Superior temporal gyrus (tissue), 1 donor: ENCODE measurements at regions not wholly inside any gene's neighbourhood (a gene's known extent, or its start where the extent isn't known, plus 50 kb on each side); places are given as distances from the start of the nearest gene placed in this dataset.
A peak's percentile ranks its signal among the peaks of the same experiment; 100 is the strongest.
"Not testable (repeated sequence)": the region's sequence is repeated elsewhere in the genome, so short reads cannot be mapped to it uniquely, and the experiment has no call there.

ENCODE experiments used
- DNase-seq: peaks from one replicate; pipeline ENCODE4 v3.0.0-alpha.2; 2016; ENCODE audit errors: extremely low spot score

DNA sequence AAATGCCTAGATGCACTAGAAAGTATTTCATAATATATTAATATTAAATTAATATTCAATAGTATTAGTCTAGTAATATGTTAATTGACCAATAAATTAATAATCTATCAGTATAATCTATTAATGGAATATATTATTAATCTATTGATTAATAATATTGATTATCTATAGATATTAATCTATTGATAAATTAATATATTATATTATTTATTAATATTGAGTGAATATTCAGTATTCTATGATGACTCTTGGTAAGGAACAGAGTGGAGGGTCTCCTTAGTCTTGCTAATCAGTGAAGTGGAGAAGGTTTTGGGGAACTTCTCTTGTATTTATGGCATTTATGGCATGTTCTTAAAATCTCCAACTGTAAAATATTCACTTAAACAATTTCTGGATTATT, 679.3 kb upstream of the FLRT2 start:
- DNase-seq, result no peak

DNA sequence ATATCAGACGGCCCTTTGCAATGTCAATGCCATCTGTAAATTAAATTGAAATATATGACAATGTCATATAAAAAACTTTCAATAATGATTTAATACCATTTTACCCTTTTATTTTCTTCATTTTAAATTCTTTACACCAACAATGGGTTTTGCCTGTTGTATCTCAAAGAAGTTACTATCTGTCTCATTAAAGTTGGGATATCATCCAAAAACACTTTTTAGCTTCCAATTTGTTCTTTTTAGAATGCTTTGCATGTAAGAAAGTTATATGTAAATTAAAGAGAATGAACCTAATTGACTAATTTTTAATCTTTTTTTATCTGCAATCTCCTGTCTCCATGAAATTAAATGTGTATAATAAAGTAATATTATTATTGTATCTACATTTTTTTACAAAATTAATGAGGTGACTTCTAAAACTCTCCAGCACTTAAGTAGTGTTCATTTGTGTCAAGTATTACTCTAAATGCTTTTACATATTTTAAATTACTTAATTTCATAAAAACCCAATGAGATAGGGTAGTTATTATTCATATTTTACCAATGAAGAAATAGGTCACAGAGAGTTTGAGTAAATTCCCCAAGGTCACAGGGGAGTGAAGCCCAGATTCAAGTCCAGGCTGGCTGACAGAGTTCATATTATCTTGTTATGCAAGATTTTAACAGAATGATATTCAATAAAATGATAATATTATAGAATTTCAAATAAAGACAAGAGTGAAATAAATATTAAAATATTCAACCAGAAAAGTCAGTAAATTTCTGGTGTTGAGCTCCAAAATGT, 673.0 kb upstream of the FLRT2 start:
- DNase-seq, result no peak

- no peak for DNase-seq
Observed at GRCh38 chr14:84857571-84857970, 672.4 kb upstream of the FLRT2 start.

DNA sequence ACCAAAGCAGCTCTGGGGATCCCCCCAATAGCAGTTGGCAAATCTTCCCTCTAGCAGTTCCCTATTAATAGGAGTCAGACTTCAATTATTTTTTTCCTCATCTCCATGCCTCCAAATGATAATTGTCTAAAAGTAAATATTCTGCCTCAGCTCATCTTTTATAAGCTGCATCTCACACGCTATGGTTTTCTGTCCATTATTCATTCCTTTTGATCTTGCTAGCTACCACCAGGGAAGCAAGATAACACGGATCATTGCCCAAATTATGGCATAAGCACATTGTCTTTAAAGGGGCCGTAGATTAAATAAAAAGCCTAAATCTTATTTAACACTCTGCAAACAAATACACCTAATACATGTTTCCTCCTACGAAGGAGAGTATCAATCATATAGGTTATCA, 670.8 kb upstream of the FLRT2 start:
- DNase-seq, result no peak

DNA sequence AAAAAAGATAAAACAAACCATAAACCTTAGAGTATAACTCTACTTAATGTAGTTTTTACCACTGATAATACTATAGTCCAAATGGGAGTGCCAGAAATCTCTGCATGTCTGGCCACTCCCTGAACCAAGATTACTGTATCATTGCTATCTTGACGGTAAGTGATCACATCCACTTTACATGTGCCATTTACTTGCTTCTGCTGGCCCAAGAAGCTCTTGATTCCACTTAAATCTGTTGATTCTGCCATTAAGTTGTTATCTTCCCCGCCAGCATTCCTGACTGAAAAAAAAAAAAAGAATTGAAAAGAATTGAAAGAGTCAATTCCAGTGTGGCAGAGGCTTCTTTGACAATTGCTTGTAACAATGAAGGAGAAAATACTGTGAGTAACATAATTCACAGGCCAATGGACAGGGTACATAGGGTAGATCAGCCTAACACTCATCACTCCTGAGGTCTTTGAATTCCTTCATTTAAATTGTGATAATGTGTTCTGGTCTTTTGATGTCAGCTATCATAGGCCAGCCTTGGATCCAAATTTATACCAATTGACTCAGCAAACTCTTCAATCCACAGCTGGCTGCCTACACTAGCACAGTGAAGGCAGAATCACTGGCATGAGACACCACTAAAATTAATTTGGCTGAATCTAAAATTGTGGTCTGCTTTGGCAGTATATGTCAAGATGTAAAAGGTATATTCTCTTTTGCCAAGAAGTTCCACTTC, 665.2 kb upstream of the FLRT2 start:
- DNase-seq, result no peak

- no peak for DNase-seq
Observed at GRCh38 chr14:84871734-84872133, 658.2 kb upstream of the FLRT2 start.

- no peak for DNase-seq
Observed at GRCh38 chr14:84874436-84874835, 655.5 kb upstream of the FLRT2 start.

DNA sequence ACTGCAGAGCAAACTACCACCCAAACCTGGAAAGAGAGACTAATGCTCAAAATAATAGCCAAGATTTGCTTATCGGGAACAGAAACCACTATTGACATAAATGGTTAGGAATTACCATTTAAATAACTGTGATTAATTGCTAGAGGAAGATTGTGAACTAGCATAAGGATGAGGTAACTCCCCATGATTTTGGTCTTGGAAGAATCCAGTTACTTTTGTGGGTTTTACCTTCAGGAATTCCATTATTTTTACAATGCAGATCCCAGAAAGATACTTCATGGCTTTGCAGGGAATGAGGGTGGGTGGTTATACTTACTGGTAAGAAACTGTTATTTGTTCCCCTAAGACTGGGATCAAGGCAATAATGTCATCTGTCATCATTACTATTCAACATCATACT, 652.9 kb upstream of the FLRT2 start:
- DNase-seq, result no peak

GRCh38 chr14:84882830-84883229, 647.1 kb upstream of the FLRT2 start:
- peak; percentile 17 for DNase-seq

DNA sequence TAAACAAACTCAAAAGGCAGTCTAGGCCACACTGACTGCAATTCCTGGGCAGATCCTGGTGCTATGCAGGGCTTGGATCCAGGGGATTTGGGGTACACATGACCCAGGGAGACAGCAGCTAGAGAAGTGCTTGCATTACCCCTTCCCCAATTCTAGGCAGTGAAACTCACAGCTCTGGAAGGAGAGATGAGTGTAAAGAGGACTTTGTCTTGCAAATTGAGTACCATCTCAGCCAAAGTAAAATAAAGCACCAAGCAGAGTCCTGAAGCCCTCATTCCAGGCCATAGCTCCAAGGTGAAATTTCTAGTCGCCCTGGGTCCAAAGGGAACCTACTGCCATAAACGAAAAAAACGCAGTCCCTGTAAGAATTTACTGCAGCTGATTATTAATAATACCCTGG, 644.9 kb upstream of the FLRT2 start:
- DNase-seq, result no peak

DNA sequence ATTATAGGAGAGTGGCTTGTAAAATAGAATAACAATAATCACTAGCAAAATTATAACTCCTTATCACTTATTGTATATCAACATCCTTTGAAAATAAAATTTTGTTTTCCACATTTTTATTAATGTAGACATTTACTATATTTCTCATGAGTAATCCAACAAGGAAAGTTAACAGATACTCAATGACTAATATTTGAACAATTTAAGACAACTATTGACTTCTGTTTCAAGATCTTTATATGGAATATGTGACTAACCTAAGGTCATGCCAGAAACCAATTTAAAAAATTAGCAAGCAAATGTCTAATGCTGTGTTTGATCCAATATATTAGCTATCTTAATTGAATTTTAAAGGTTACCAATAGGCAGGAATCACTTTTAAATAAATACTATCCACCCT, 638.5 kb upstream of the FLRT2 start:
- DNase-seq, result no peak

- DNase-seq, result no peak
Observed at GRCh38 chr14:84894254-84894653, 635.7 kb upstream of the FLRT2 start.

GRCh38 chr14:84922370-84922769, 607.6 kb upstream of the FLRT2 start:
- no peak for DNase-seq

GRCh38 chr14:84926656-84927055, 603.3 kb upstream of the FLRT2 start:
- DNase-seq, result no peak

DNA sequence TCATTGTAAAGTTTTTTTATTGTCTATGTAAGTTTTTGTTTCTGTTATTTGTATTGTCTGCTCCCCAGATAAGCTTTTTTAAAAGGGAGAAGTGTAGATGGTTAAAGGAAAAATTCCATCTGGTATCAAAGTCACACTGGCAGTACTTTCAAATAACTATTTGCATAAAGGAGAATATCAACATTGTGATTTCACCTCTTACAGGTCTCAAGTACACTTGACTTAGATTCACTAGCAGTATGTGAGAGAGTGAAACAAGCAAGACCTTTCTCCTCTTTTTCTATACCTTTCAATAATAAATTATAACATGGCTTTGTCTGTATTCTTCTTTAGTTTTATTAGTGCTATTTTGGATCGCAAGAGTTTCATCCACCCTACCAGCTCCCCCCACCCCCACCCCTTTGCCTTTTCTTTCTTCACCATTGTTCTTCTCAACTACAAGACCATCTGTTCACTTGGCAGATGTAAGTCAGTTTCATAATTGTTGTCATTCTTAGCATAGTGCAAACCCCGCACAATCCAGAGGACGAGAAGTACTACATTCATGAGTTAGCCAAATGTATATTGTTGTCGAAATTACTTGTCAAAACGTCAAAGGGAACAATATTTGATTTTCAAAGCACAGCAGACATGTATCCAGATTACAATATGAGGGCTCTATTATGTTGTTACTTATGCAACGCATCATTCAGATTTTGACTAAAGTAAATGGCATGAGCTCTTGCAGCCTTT, 602.7 kb upstream of the FLRT2 start:
- peak; percentile 46 for DNase-seq

DNA sequence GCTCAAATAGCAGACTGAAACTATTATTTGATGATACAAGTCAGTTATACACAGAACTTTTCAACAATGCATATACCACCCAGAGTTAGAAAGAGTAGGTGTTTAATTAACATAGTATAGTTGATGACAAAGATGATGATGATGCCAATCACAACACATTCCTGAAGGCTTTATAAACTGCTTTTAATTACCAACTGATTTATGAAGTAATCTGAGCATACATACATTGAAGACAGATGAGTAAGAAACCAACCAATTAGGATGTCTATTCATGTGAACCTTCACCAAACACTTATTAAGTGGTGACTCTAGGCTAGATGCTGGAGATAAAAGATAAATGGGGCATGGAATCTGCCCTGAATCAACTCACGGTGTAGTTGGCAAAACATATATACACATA, 600.9 kb upstream of the FLRT2 start:
- no peak for DNase-seq

GRCh38 chr14:84929834-84930233, 600.1 kb upstream of the FLRT2 start:
- no peak for DNase-seq

- no peak for DNase-seq
Observed at GRCh38 chr14:84937016-84937415, 592.9 kb upstream of the FLRT2 start.

GRCh38 chr14:84937449-84937848, 592.5 kb upstream of the FLRT2 start:
- no peak for DNase-seq

DNA sequence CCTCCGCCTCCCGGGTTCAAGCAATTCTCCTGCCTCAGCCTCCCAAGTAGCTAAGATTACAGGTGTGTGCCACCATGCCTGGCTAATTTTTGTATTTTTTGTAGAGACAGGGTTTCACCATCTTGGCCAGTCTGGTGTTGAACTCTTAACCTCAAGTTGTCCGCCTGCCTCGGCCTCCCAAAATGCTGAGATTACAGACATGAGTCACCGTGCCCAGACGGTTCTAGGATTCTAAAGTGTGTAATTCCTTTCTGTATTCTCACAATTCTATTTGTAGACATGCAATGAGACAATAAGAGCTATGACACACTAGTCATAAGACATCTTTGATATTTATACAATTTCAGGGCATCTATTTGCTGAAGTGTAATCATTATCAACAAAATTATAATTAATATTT, 585.0 kb upstream of the FLRT2 start:
- DNase-seq, result not testable (repeated sequence)

DNA sequence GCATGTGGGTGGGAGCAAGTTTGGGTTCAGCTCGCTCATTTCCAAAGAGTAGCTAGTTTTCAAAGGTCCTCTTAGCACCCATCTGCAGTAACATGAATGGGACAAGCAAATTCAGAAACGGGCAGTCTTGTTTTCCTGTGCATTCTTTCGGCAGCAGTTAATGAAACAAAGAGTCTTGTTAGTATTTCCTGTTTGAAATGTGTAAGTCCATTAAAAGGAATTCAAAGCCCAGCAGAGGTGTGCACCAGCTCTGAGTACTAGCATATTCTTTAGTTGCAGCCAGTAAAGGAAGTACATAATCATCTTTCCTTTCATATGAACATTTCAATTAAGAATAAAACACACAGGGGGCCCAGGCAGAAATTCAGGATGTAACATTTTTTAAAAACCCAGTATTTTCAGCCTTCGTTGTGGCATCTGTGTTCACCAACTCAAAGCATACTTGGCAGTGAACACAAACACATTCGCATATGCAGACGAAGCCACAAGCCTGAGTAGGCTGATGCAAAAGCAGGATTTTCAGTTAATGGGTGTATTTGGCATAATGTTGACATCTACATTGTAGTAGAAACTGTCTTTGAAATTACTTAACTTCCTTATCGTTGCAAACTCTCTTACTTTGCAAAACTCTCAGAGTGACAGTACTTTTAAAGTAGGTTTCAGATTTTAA, 570.0 kb upstream of the FLRT2 start:
- DNase-seq, result peak; percentile 17

GRCh38 chr14:84961637-84962036, 568.3 kb upstream of the FLRT2 start:
- peak; percentile 27 for DNase-seq
